H1 (cell line): ENCODE measurements at regions not wholly inside any gene's neighbourhood (a gene's known extent, or its start where the extent isn't known, plus 50 kb on each side); places are given as distances from the start of the nearest gene placed in this dataset.

ENCODE experiments used
- CTCF ChIA-PET: fragments of 300-600 bp; sonication (Branson Sonifier 250); formaldehyde crosslinking; loops from one replicate; lab custom pipeline; 2021; ENCODE audit not compliant: partially characterized antibody; lab: Charles Lee
- POLR2A ChIA-PET: fragments of 300-600 bp; sonication (Branson Sonifier 250); formaldehyde crosslinking; loops from one replicate; lab custom pipeline; 2021; ENCODE audit warnings: inconsistent platforms; ENCODE audit not compliant: partially characterized antibody; lab: Charles Lee
- DNase-seq, 2 experiments: peaks; one replicate each; pipeline versions ENCODE4 v3.0.0 to v3.0.0-alpha.2; 2010 to 2022; ENCODE audit warnings: low spot score in 2 of 2, low read depth in 1 of 2, mixed read lengths in 1 of 2
- FAIRE-seq: peaks from 2 replicates; lab custom pipeline; 2011; peaks lifted over from hg19 to GRCh38; lab: Jason Lieb, UNC
- H2AFZ ChIP-seq: 2 replicates; pipeline ENCODE4 v1.8.1; 2012; ENCODE audit warnings: low read length, inconsistent platforms
- H2AK5ac ChIP-seq: 2 replicates; pipeline ENCODE4 v1.6.1; 2013; ENCODE audit warnings: low read depth, low read length
- H2BK120ac ChIP-seq: replicated peaks from 2 replicates; pipeline ENCODE3; 2013; ENCODE audit warnings: low read depth, low read length, inconsistent platforms
- H2BK12ac ChIP-seq: 2 replicates; pipeline ENCODE4 v1.6.1; 2013; ENCODE audit warnings: low read depth, low read length
- H2BK15ac ChIP-seq: 2 replicates; pipeline ENCODE4 v1.6.1; 2013; ENCODE audit warnings: low read length
- H2BK20ac ChIP-seq: 2 replicates; pipeline ENCODE4 v1.6.1; 2013; ENCODE audit warnings: low read length
- H2BK5ac ChIP-seq: 2 replicates; pipeline ENCODE4 v1.6.1; 2013; ENCODE audit warnings: low read depth, low read length
- H3K14ac ChIP-seq: 2 replicates; pipeline ENCODE4 v1.6.1; 2013; ENCODE audit warnings: inconsistent platforms; ENCODE audit not compliant: insufficient read length
- H3K18ac ChIP-seq: 2 replicates; pipeline ENCODE4 v1.6.1; 2013; ENCODE audit warnings: low read length; ENCODE audit errors: extremely low read depth
- H3K23ac ChIP-seq: 2 replicates; pipeline ENCODE4 v1.6.1; 2013; ENCODE audit warnings: inconsistent platforms; ENCODE audit not compliant: insufficient read length
- H3K23me2 ChIP-seq: 2 replicates; pipeline ENCODE4 v1.6.1; 2013; ENCODE audit warnings: low read depth, low read length
- H3K27ac ChIP-seq: 2 replicates; pipeline ENCODE4 v1.6.1; 2011; ENCODE audit warnings: low read depth, low read length, inconsistent platforms
- H3K27me3 ChIP-seq, 4 experiments: replicated peaks in 1 of 4; 1 replicate in 1 of 4; 2 replicates in 3 of 4; pipeline versions ENCODE4 v1.6.1 to v1.8.1; 2011 to 2013; ENCODE audit warnings: low read length in 3 of 4, mild to moderate bottlenecking in 3 of 4, inconsistent platforms in 2 of 4, mixed read lengths in 2 of 4, moderate library complexity in 1 of 4; ENCODE audit not compliant: control insufficient read depth in 3 of 4, insufficient read depth in 3 of 4; ENCODE audit errors: extremely low read depth in 1 of 4
- H3K36me3 ChIP-seq, 4 experiments: 2 replicates each; pipeline versions ENCODE4 v1.6.1 to v1.8.1; 2011 to 2013; ENCODE audit warnings: mild to moderate bottlenecking in 4 of 4, low read length in 3 of 4, moderate library complexity in 2 of 4, control low read depth in 1 of 4, inconsistent platforms in 1 of 4; ENCODE audit not compliant: insufficient read depth in 4 of 4, control insufficient read depth in 2 of 4
- H3K4ac ChIP-seq: replicated peaks from 2 replicates; pipeline ENCODE3; 2013; ENCODE audit warnings: low read length, low read depth, mixed read lengths, inconsistent platforms; ENCODE audit not compliant: insufficient read length
- H3K4me1 ChIP-seq, 4 experiments: replicated peaks in 1 of 4; 1 replicate in 1 of 4; 2 replicates in 3 of 4; pipeline versions ENCODE4 v1.6.1 to v1.8.1; 2011 to 2013; ENCODE audit warnings: low read length in 3 of 4, inconsistent platforms in 2 of 4, mixed read lengths in 1 of 4; ENCODE audit not compliant: insufficient read depth in 4 of 4, control insufficient read depth in 3 of 4
- H3K4me2 ChIP-seq, 2 experiments: 2 replicates each; pipeline versions ENCODE4 v1.6.1 to v1.8.1; 2011 to 2013; ENCODE audit warnings: low read depth in 2 of 2, low read length in 2 of 2, control low read depth in 1 of 2, inconsistent platforms in 1 of 2, mild to moderate bottlenecking in 1 of 2; ENCODE audit not compliant: insufficient read depth in 1 of 2
- H3K4me3 ChIP-seq, 4 experiments: fragments of 200-600, 300-600 bp in 1 of 4; sonication (generic), shearing (Covaris generic), sonication (Bioruptor Twin) in 1 of 4; 2 replicates each; pipeline versions ENCODE4 v1.5.1 to v1.8.1; 2011 to 2016; ENCODE audit warnings: low read length in 4 of 4, low read depth in 3 of 4, control low read depth in 2 of 4, inconsistent platforms in 2 of 4, mild to moderate bottlenecking in 2 of 4, mixed read lengths in 1 of 4, moderate library complexity in 1 of 4; ENCODE audit not compliant: insufficient read depth in 2 of 4; ENCODE audit errors: extremely low read depth in 1 of 4
- H3K56ac ChIP-seq: replicated peaks from 2 replicates; pipeline ENCODE3; 2013; ENCODE audit warnings: low read depth, mild to moderate bottlenecking, mixed read lengths, low read length, inconsistent platforms; ENCODE audit not compliant: insufficient read length
- H3K79me1 ChIP-seq: 2 replicates; pipeline ENCODE4 v1.6.1; 2013; ENCODE audit warnings: low read depth, low read length, control low read depth
- H3K79me2 ChIP-seq, 2 experiments: 2 replicates each; pipeline versions ENCODE4 v1.6.1 to v1.8.1; 2012 to 2013; ENCODE audit warnings: low read length in 2 of 2, mild to moderate bottlenecking in 2 of 2, inconsistent platforms in 1 of 2; ENCODE audit not compliant: insufficient read depth in 2 of 2, control insufficient read depth in 1 of 2
- H3K9ac ChIP-seq, 4 experiments: replicated peaks in 1 of 4; 1 replicate in 1 of 4; 2 replicates in 3 of 4; pipeline versions ENCODE4 v1.6.1 to v1.8.1; 2011 to 2013; ENCODE audit warnings: low read depth in 3 of 4, low read length in 3 of 4, control low read depth in 2 of 4, mild to moderate bottlenecking in 2 of 4, moderate library complexity in 2 of 4, inconsistent platforms in 1 of 4; ENCODE audit errors: extremely low read depth in 1 of 4
- H3K9me3 ChIP-seq, 2 experiments: 2 replicates each; pipeline versions ENCODE4 v1.6.1 to v1.8.1; 2012 to 2013; ENCODE audit warnings: mild to moderate bottlenecking in 2 of 2, moderate library complexity in 2 of 2, control low read depth in 1 of 2, inconsistent platforms in 1 of 2, low read depth in 1 of 2, low read length in 1 of 2, mixed read lengths in 1 of 2; ENCODE audit not compliant: insufficient read depth in 2 of 2
- H4K20me1 ChIP-seq, 2 experiments: replicated peaks in 1 of 2; 2 replicates each; pipeline versions ENCODE3 to v1.8.1; 2011 to 2013; ENCODE audit warnings: inconsistent platforms in 2 of 2, low read length in 2 of 2, mild to moderate bottlenecking in 1 of 2; ENCODE audit not compliant: insufficient read depth in 2 of 2, control insufficient read depth in 1 of 2
- H4K5ac ChIP-seq: 2 replicates; pipeline ENCODE4 v1.6.1; 2013; ENCODE audit warnings: low read length, low read depth, mixed read lengths, inconsistent platforms; ENCODE audit not compliant: insufficient read length
- H4K8ac ChIP-seq: 2 replicates; pipeline ENCODE4 v1.8.0; 2013; ENCODE audit warnings: mild to moderate bottlenecking, moderate library complexity, low read length, inconsistent platforms; ENCODE audit not compliant: insufficient read depth; ENCODE audit errors: extremely low read depth
- H4K91ac ChIP-seq: replicated peaks from 2 replicates; pipeline ENCODE3; 2013; ENCODE audit warnings: low read length, mixed read lengths, inconsistent platforms; ENCODE audit not compliant: insufficient read length
- ASH2L ChIP-seq: fragments of 200-600, 300-600 bp; sonication (generic); IDR thresholded peaks from one replicate; pipeline ENCODE4 v1.7.1; 2017; ENCODE audit warnings: low read length
- CHD2 ChIP-seq: IDR thresholded peaks from 2 replicates; pipeline ENCODE4 v1.6.1; 2012; ENCODE audit warnings: low read length, improper control_type of control experiment
- CREB1 ChIP-seq: IDR thresholded peaks from 2 replicates; pipeline ENCODE4 v1.6.1; 2012; ENCODE audit warnings: inconsistent platforms
- EGR1 ChIP-seq: IDR thresholded peaks from 2 replicates; pipeline ENCODE4 v1.6.1; 2011; ENCODE audit warnings: low read depth, low read length, borderline replicate concordance
- GABPA ChIP-seq: IDR thresholded peaks from 2 replicates; pipeline ENCODE4 v1.6.1; 2011; ENCODE audit warnings: mild to moderate bottlenecking, low read length, moderate library complexity, borderline replicate concordance; ENCODE audit not compliant: insufficient read depth
- GTF2F1 ChIP-seq: IDR thresholded peaks from 2 replicates; pipeline ENCODE4 v1.6.1; 2012; ENCODE audit warnings: low read depth, low read length, improper control_type of control experiment, borderline replicate concordance
- KDM1A ChIP-seq: fragments of 200-600, 300-600 bp; sonication (generic); IDR thresholded peaks from 2 replicates; pipeline ENCODE4 v1.7.1; 2016; ENCODE audit warnings: mild to moderate bottlenecking, low read length, borderline replicate concordance
- NRF1 ChIP-seq: IDR thresholded peaks from 2 replicates; pipeline ENCODE4 v1.6.1; 2011; ENCODE audit warnings: mild to moderate bottlenecking, low read depth, low read length, improper control_type of control experiment
- RBBP5 ChIP-seq: IDR thresholded peaks from 2 replicates; pipeline ENCODE4 v1.7.1; 2012; ENCODE audit warnings: low read depth, mild to moderate bottlenecking, inconsistent platforms, low read length, moderate library complexity, borderline replicate concordance
- RNF2 ChIP-seq: fragments of 200-900, 300-1000 bp; sonication (generic); IDR thresholded peaks from 2 replicates; pipeline ENCODE4 v1.7.1; 2016; ENCODE audit warnings: borderline replicate concordance, low read depth, mild to moderate bottlenecking, antibody characterized with exemption, low read length; ENCODE audit not compliant: poor library complexity, severe bottlenecking; ENCODE audit errors: missing control alignments
- SAP30 ChIP-seq: fragments of 300-600 bp; sonication (generic); IDR thresholded peaks from 2 replicates; pipeline ENCODE4 v1.7.1; 2012; ENCODE audit warnings: low read length, moderate library complexity, mild to moderate bottlenecking, inconsistent platforms; ENCODE audit not compliant: insufficient read depth, insufficient replicate concordance
- SIX5 ChIP-seq: IDR thresholded peaks from 2 replicates; pipeline ENCODE4 v1.6.1; 2011; ENCODE audit warnings: mild to moderate bottlenecking, low read depth, low read length
- SP4 ChIP-seq: IDR thresholded peaks from 2 replicates; pipeline ENCODE4 v1.6.1; 2012; ENCODE audit warnings: low read length, inconsistent platforms
- TCF12 ChIP-seq: IDR thresholded peaks from 2 replicates; pipeline ENCODE4 v1.6.1; 2011; ENCODE audit warnings: low read depth, mild to moderate bottlenecking, low read length
- TEAD4 ChIP-seq: IDR thresholded peaks from 2 replicates; pipeline ENCODE4 v1.6.1; 2012; ENCODE audit warnings: low read depth, low read length, inconsistent platforms, mixed read lengths
- WGBS, 2 experiments: shearing (Covaris generic) in 1 of 2; methylation state at CpG; one replicate each; pipeline versions ENCODE4 v1.1.6 to v1.1.7; 2013 to 2015; ENCODE audit warnings: low lambda C conversion rate in 2 of 2, mixed read lengths in 2 of 2, inconsistent platforms in 1 of 2, low coverage in 1 of 2, missing lambda C conversion rate in 1 of 2; ENCODE audit not compliant: insufficient replicate concordance in 2 of 2, insufficient coverage in 1 of 2, insufficient read length in 1 of 2; ENCODE audit errors: extremely low coverage in 1 of 2, missing lambda C conversion rate in 1 of 2; 5-methylcytosine and 5-hydroxymethylcytosine counted together

- H3K27me3 ChIP-seq, result no peaks in the 10 kb centered on the region
- no peaks in the 10 kb centered on the region for H3K4me1 ChIP-seq
- no peaks in the 10 kb centered on the region for H4K20me1 ChIP-seq
- no peak overlapping the region for H3K4ac ChIP-seq
- H3K4me2 ChIP-seq, result no peak overlapping the region
- H4K8ac ChIP-seq, result no peak overlapping the region
- H2BK120ac ChIP-seq, result no peak overlapping the region
- no peak overlapping the region for H2BK15ac ChIP-seq
- H3K23ac ChIP-seq, result no peak overlapping the region
- H3K4me3 ChIP-seq, result no peak overlapping the region
- H3K36me3 ChIP-seq, result no peaks in the 10 kb centered on the region
- FAIRE-seq, result no peak
- no peak overlapping the region for H4K91ac ChIP-seq
- H2BK20ac ChIP-seq, result no peak overlapping the region
- H3K79me1 ChIP-seq, result no peaks in the 10 kb centered on the region
- H3K18ac ChIP-seq, result no peak overlapping the region
- H3K9ac ChIP-seq, result no peak overlapping the region
- H2BK5ac ChIP-seq, result no peak overlapping the region
- no peaks in the 10 kb centered on the region for H3K79me2 ChIP-seq
- H3K14ac ChIP-seq, result no peak overlapping the region
- no peak overlapping the region for H3K56ac ChIP-seq
- no peaks in the 10 kb centered on the region for H3K23me2 ChIP-seq
- ChIA-PET CTCF (no interaction called here), POLR2A (no interaction called here)
- H3K27ac ChIP-seq, result no peak overlapping the region
- H4K5ac ChIP-seq, result no peak overlapping the region
- DNase-seq, result no peak
- no peaks in the 10 kb centered on the region for H3K9me3 ChIP-seq
- H2AK5ac ChIP-seq, result no peak overlapping the region
- WGBS, 2 experiments, result 84% methylated on average over 4 of the region's 4 CpGs; no CpG with 5 or more reads in 1 of the 2 experiments
- no peak overlapping the region for H2BK12ac ChIP-seq
- no peak overlapping the region for H2AFZ ChIP-seq
- no peak for TF ChIP-seq KDM1A
- no peak for TF ChIP-seq RNF2
- no peak for TF ChIP-seq GTF2F1
- TF ChIP-seq SP4, result no peak
- TF ChIP-seq RBBP5, result no peak
- no peak for TF ChIP-seq CREB1
- TF ChIP-seq TCF12, result no peak
- no peak for TF ChIP-seq SAP30
- no peak for TF ChIP-seq SIX5
- TF ChIP-seq EGR1, result no peak
- TF ChIP-seq CHD2, result no peak
- no peak for TF ChIP-seq TEAD4
- TF ChIP-seq NRF1, result no peak
- TF ChIP-seq ASH2L, result no peak
- TF ChIP-seq GABPA, result no peak
Observed at GRCh38 chr5:40401284-40402006, 278.3 kb upstream of the PTGER4 start.
